IPS-18c (cell line): ENCODE measurements at regions not wholly inside any gene's neighbourhood (a gene's known extent, or its start where the extent isn't known, plus 50 kb on each side); places are given as distances from the start of the nearest gene placed in this dataset.

Source experiments
- H3K4me3 ChIP-seq: 2 replicates; pipeline ENCODE4 v1.7.0; 2013; ENCODE audit warnings: low read depth, mild to moderate bottlenecking, low read length, moderate library complexity; ENCODE audit not compliant: insufficient read depth
- H3K9me3 ChIP-seq: one replicate; pipeline ENCODE4 v1.6.1; 2013; ENCODE audit warnings: mild to moderate bottlenecking, low read length, moderate library complexity; ENCODE audit not compliant: control insufficient read depth, insufficient read depth

- no peaks in the 10 kb centered on the region for H3K9me3 ChIP-seq
- H3K4me3 ChIP-seq: no peak overlapping the region
These were observed 119.1 kb upstream of the NCAM1 start for GRCh38 chr11:112842151-112842550.

GRCh38 chr11:112844517-112844916 lies 116.7 kb upstream of the NCAM1 start:
- Histone ChIP-seq H3K4me3 (no peak overlapping the region), H3K9me3 (peaks cover 3% of the 10 kb centered on the region)

- no peak overlapping the region for H3K4me3 ChIP-seq
These were observed 113.7 kb upstream of the NCAM1 start for GRCh38 chr11:112847568-112847967.

GRCh38 chr11:112852143-112852866 lies 108.9 kb upstream of the NCAM1 start:
- peaks cover 5% of the 10 kb centered on the region for H3K9me3 ChIP-seq
- no peak overlapping the region for H3K4me3 ChIP-seq

More at GRCh38 chr11:112847568-112847967, 113.7 kb upstream of the NCAM1 start:
- peaks cover 3% of the 10 kb centered on the region for H3K9me3 ChIP-seq

- Histone ChIP-seq H3K9me3 (peaks cover 2% of the 10 kb centered on the region), H3K4me3 (no peak overlapping the region)
These were observed 105.1 kb upstream of the NCAM1 start for GRCh38 chr11:112856133-112856532.

- Histone ChIP-seq H3K4me3 (no peak overlapping the region), H3K9me3 (peaks cover 2% of the 10 kb centered on the region)
These were observed 104.6 kb upstream of the NCAM1 start for GRCh38 chr11:112856591-112856990.

GRCh38 chr11:112858289-112859023 lies 102.8 kb upstream of the NCAM1 start:
- no peak overlapping the region for H3K4me3 ChIP-seq

GRCh38 chr11:112859787-112860186 lies 101.4 kb upstream of the NCAM1 start:
- no peak overlapping the region for H3K4me3 ChIP-seq
- no peaks in the 10 kb centered on the region for H3K9me3 ChIP-seq

More at GRCh38 chr11:112858289-112859023, 102.8 kb upstream of the NCAM1 start:
- no peaks in the 10 kb centered on the region for H3K9me3 ChIP-seq

- H3K9me3 ChIP-seq: no peaks in the 10 kb centered on the region
These were observed 99.9 kb upstream of the NCAM1 start for GRCh38 chr11:112861356-112861755.

GRCh38 chr11:112863305-112863704 lies 97.9 kb upstream of the NCAM1 start:
- H3K9me3 ChIP-seq: no peaks in the 10 kb centered on the region
- no peak overlapping the region for H3K4me3 ChIP-seq

More at GRCh38 chr11:112861356-112861755, 99.9 kb upstream of the NCAM1 start:
- H3K4me3 ChIP-seq: no peak overlapping the region

- Histone ChIP-seq H3K9me3 (no peaks in the 10 kb centered on the region), H3K4me3 (no peak overlapping the region)
These were observed 96.5 kb upstream of the NCAM1 start for GRCh38 chr11:112864672-112865071.

- no peaks in the 10 kb centered on the region for H3K9me3 ChIP-seq
- no peak overlapping the region for H3K4me3 ChIP-seq
These were observed 89.2 kb upstream of the NCAM1 start for GRCh38 chr11:112871909-112872500.

- no peak overlapping the region for H3K4me3 ChIP-seq
- no peaks in the 10 kb centered on the region for H3K9me3 ChIP-seq
These were observed 86.2 kb upstream of the NCAM1 start for GRCh38 chr11:112874980-112875379.

GRCh38 chr11:112877581-112877980 lies 83.6 kb upstream of the NCAM1 start:
- Histone ChIP-seq H3K9me3 (no peaks in the 10 kb centered on the region), H3K4me3 (no peak overlapping the region)

GRCh38 chr11:112878033-112878601 lies 83.1 kb upstream of the NCAM1 start:
- H3K9me3 ChIP-seq: no peaks in the 10 kb centered on the region

GRCh38 chr11:112880495-112880894 lies 80.7 kb upstream of the NCAM1 start:
- no peaks in the 10 kb centered on the region for H3K9me3 ChIP-seq
- no peak overlapping the region for H3K4me3 ChIP-seq

More at GRCh38 chr11:112878033-112878601, 83.1 kb upstream of the NCAM1 start:
- H3K4me3 ChIP-seq: no peak overlapping the region

- Histone ChIP-seq H3K4me3 (peak overlapping the region; percentile 30; the same call in 1 of the 2 replicates), H3K9me3 (no peaks in the 10 kb centered on the region)
These were observed 79.8 kb upstream of the NCAM1 start for GRCh38 chr11:112881461-112881860.
